PFSK-1 (cell line): ENCODE measurements at regions not wholly inside any gene's neighbourhood (a gene's known extent, or its start where the extent isn't known, plus 50 kb on each side); places are given as distances from the start of the nearest gene placed in this dataset.

ENCODE experiments used
- POLR2AphosphoS5 ChIP-seq: IDR thresholded peaks from 2 replicates; pipeline ENCODE4 v1.6.1; 2012; ENCODE audit warnings: low read depth, mild to moderate bottlenecking, control low read depth, low read length, moderate library complexity
- SIN3A ChIP-seq: IDR thresholded peaks from 2 replicates; pipeline ENCODE4 v1.6.1; 2012; ENCODE audit warnings: mild to moderate bottlenecking, low read length, moderate library complexity, borderline replicate concordance; ENCODE audit not compliant: insufficient read depth

- TF ChIP-seq SIN3A (no peak), POLR2AphosphoS5 (no peak)
Observed at GRCh38 chr2:118667964-118668363, 179.5 kb downstream of the EN1 start.
